Neutrophil (primary cell): ENCODE measurements at regions not wholly inside any gene's neighbourhood (a gene's known extent, or its start where the extent isn't known, plus 50 kb on each side); places are given as distances from the start of the nearest gene placed in this dataset.

Source experiments
- H3K27ac ChIP-seq: fragments of 200-600 bp; sonication (generic); 2 replicates; pipeline ENCODE4 v1.5.1; 2016; ENCODE audit warnings: mild to moderate bottlenecking, moderate library complexity
- H3K27me3 ChIP-seq: fragments of 200-600 bp; sonication (generic); 2 replicates; pipeline ENCODE4 v1.6.0; 2016; ENCODE audit warnings: mild to moderate bottlenecking
- H3K36me3 ChIP-seq: fragments of 200-600 bp; sonication (generic); 2 replicates; pipeline ENCODE4 v1.5.1; 2017
- H3K4me1 ChIP-seq, 2 experiments: fragments of 200-600 bp in 1 of 2; sonication (generic) in 1 of 2; 1 replicate in 1 of 2; 2 replicates in 1 of 2; pipeline versions ENCODE4 v1.5.1 to v1.6.1; 2013 to 2016; ENCODE audit warnings: low read depth in 1 of 2, low read length in 1 of 2, mild to moderate bottlenecking in 1 of 2, moderate library complexity in 1 of 2; ENCODE audit not compliant: control insufficient read depth in 1 of 2, insufficient read depth in 1 of 2
- H3K4me3 ChIP-seq, 2 experiments: fragments of 200-600 bp in 1 of 2; sonication (generic) in 1 of 2; 1 replicate in 1 of 2; 2 replicates in 1 of 2; pipeline ENCODE4 v1.5.1; 2013 to 2016; ENCODE audit warnings: low read depth in 1 of 2, low read length in 1 of 2, mild to moderate bottlenecking in 1 of 2, moderate library complexity in 1 of 2
- H3K9me3 ChIP-seq: fragments of 200-600 bp; sonication (generic); 2 replicates; pipeline ENCODE4 v1.5.1; 2016
- TF ChIP-seq, protein P1 (sequence below): fragments of 200-600 bp; sonication (generic); IDR thresholded peaks from 2 replicates; pipeline ENCODE4 v1.5.1; 2016; ENCODE audit warnings: antibody characterized with exemption

DNA sequence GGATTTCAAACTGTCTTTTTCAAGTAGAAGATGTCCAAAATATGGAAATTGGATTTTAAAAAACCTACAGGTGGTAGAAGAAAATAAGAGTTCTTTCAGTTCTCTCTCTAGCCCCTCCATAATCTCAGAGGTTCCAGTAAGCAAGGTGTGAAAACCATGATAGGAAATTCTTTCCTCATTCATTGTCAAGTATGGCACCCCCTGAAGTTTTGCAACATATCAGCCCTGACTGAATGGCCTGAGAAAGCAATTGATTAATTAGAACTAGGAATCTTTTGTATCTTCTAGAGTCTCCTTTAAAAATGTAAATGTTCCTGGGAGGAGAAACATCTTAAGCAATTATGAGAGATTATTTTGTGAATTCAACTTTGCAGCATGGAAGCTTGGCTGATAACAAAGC is 198.7 kb upstream of the STXBP5 start:
- Histone ChIP-seq H3K27ac (no peak overlapping the region), H3K36me3 (no peaks in the 10 kb centered on the region), H3K4me3 (no peak overlapping the region), H3K9me3 (no peaks in the 10 kb centered on the region), H3K4me1 (no peaks in the 10 kb centered on the region), H3K27me3 (no peaks in the 10 kb centered on the region)
- TF ChIP-seq, protein P1, sequence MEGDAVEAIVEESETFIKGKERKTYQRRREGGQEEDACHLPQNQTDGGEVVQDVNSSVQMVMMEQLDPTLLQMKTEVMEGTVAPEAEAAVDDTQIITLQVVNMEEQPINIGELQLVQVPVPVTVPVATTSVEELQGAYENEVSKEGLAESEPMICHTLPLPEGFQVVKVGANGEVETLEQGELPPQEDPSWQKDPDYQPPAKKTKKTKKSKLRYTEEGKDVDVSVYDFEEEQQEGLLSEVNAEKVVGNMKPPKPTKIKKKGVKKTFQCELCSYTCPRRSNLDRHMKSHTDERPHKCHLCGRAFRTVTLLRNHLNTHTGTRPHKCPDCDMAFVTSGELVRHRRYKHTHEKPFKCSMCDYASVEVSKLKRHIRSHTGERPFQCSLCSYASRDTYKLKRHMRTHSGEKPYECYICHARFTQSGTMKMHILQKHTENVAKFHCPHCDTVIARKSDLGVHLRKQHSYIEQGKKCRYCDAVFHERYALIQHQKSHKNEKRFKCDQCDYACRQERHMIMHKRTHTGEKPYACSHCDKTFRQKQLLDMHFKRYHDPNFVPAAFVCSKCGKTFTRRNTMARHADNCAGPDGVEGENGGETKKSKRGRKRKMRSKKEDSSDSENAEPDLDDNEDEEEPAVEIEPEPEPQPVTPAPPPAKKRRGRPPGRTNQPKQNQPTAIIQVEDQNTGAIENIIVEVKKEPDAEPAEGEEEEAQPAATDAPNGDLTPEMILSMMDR, result no peak

DNA sequence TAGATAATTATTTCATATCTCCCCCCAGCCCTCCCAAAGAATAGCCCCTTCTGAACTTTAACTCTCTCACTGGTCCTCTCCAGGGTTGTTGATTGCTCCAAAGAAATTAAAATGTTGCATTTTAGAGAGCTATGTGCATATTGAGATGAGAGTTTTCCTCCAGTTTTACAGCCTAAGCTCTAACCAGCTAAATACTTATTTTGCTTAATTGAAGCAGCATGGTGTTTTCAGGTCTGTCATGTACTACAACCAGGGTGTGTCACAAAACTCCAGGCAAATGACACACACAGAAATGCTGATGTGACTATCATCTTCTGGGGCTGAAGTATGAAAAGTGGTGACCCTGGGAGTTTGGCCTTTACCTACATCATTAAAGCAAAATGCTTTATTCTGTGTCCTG is 196.8 kb upstream of the STXBP5 start:
- H3K9me3 ChIP-seq, result no peaks in the 10 kb centered on the region
- no peaks in the 10 kb centered on the region for H3K4me1 ChIP-seq
- H3K27me3 ChIP-seq, result no peaks in the 10 kb centered on the region
- H3K4me3 ChIP-seq, result no peak overlapping the region
- TF ChIP-seq, protein P1, result no peak
- no peaks in the 10 kb centered on the region for H3K36me3 ChIP-seq
- no peak overlapping the region for H3K27ac ChIP-seq

DNA sequence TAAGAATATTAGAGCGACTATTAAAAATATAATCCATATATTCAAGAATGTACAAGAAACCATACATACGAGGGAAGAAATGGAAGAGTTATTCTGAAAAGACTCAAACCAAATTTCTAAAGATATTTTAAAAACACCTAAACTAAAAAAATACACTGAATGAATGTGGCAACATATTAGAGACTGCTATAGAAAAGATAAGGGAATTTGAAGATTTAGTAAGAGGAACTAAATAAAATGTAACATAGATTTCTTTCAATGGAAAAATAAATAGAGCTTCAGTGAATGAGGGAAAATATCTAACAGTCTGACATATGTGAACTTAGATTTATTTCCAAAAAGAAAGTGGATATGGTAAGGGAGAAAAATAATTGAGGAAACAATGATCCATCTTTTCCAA is 194.9 kb upstream of the STXBP5 start:
- TF ChIP-seq, protein P1, result no peak
- H3K4me1 ChIP-seq, result no peaks in the 10 kb centered on the region
- H3K36me3 ChIP-seq, result no peaks in the 10 kb centered on the region
- H3K27me3 ChIP-seq, result no peaks in the 10 kb centered on the region
- H3K27ac ChIP-seq, result no peak overlapping the region
- H3K9me3 ChIP-seq, result no peaks in the 10 kb centered on the region
- no peak overlapping the region for H3K4me3 ChIP-seq

- Histone ChIP-seq H3K27ac (no peak overlapping the region), H3K4me1 (peaks cover 0 to 5% of the 10 kb centered on the region in 2 experiments), H3K27me3 (no peaks in the 10 kb centered on the region), H3K36me3 (no peaks in the 10 kb centered on the region), H3K4me3 (no peak overlapping the region), H3K9me3 (no peaks in the 10 kb centered on the region)
- TF ChIP-seq, protein P1, result no peak
Observed at GRCh38 chr6:147015674-147016073, 188.5 kb upstream of the STXBP5 start.

GRCh38 chr6:147016440-147016839 is 187.8 kb upstream of the STXBP5 start:
- no peaks in the 10 kb centered on the region for H3K27me3 ChIP-seq
- H3K36me3 ChIP-seq, result no peaks in the 10 kb centered on the region
- H3K9me3 ChIP-seq, result no peaks in the 10 kb centered on the region
- H3K4me3 ChIP-seq, result no peak overlapping the region
- H3K27ac ChIP-seq, result no peak overlapping the region
- H3K4me1 ChIP-seq, result peaks cover 0 to 5% of the 10 kb centered on the region in 2 experiments
- TF ChIP-seq, protein P1, result no peak

DNA sequence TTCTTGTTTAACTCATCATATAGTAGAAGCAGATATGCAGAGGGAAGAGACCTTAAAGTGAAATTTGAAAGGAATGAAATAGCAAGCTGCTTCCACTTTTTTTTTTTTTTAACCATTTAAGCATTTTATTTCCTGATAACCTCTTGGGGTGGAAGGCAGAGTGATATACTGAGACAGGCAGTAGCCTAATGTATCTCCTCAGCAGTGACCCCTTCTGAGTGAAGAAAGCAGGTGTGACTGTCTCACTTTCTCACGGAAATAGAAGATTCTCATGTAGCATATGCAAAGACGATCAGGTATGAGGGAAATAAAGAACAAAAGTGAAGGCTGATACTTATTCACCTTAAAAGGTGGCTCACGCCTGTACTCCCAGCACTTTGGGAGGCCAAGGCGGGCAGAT is 187.1 kb upstream of the STXBP5 start:
- no peaks in the 10 kb centered on the region for H3K27me3 ChIP-seq
- no peaks in the 10 kb centered on the region for H3K9me3 ChIP-seq
- TF ChIP-seq, protein P1, result no peak

More for the DNA sequence above, 187.1 kb upstream of the STXBP5 start:
- Histone ChIP-seq H3K36me3 (no peaks in the 10 kb centered on the region), H3K4me1 (peaks cover 0 to 5% of the 10 kb centered on the region in 2 experiments), H3K27ac (no peak overlapping the region), H3K4me3 (no peak overlapping the region)
